Memory B cell (primary cell): ENCODE measurements at regions not wholly inside any gene's neighbourhood (a gene's known extent, or its start where the extent isn't known, plus 50 kb on each side); places are given as distances from the start of the nearest gene placed in this dataset.

Experiments used
- ATAC-seq: fragments of 150-1000 bp; cut with Tn5 transposase; 2 replicates; pipeline ENCODE4 v1.10.0; 2021; ENCODE audit warnings: low read depth, mild to moderate bottlenecking, moderate library complexity
- DNase-seq, 2 donors: peaks; one replicate each; pipeline ENCODE4 v3.0.0; 2022; ENCODE audit warnings: low spot score in 2 of 2
- H3K27ac Mint-ChIP-seq: one replicate; pipeline ENCODE4 v1.8.0; 2022; ENCODE audit warnings: mild to moderate bottlenecking, moderate library complexity, mixed read lengths
- H3K27me3 Mint-ChIP-seq: one replicate; pipeline ENCODE4 v1.8.0; 2022; ENCODE audit warnings: mixed read lengths
- H3K36me3 Mint-ChIP-seq: one replicate; pipeline ENCODE4 v1.8.0; 2022; ENCODE audit warnings: mild to moderate bottlenecking, mixed read lengths
- H3K4me1 Mint-ChIP-seq: one replicate; pipeline ENCODE4 v1.8.0; 2022; ENCODE audit warnings: mixed read lengths
- H3K4me3 Mint-ChIP-seq: one replicate; pipeline ENCODE4 v1.8.0; 2022; ENCODE audit warnings: mild to moderate bottlenecking, moderate library complexity, mixed read lengths
- H3K9me3 Mint-ChIP-seq: one replicate; pipeline ENCODE4 v1.8.0; 2022; ENCODE audit warnings: mixed read lengths

- no peaks in the 10 kb centered on the region for H3K36me3 Mint-ChIP-seq
- no peaks in the 10 kb centered on the region for H3K9me3 Mint-ChIP-seq
- H3K4me1 Mint-ChIP-seq, result no peaks in the 10 kb centered on the region
- no peak overlapping the region for H3K27ac Mint-ChIP-seq
- DNase-seq (no peak), ATAC-seq (no peak)
- H3K27me3 Mint-ChIP-seq, result peaks cover 14% of the 10 kb centered on the region
- no peak overlapping the region for H3K4me3 Mint-ChIP-seq
Measured at GRCh38 chr5:62719061-62719720, 140.6 kb downstream of the LRRC70 start.

- H3K36me3 Mint-ChIP-seq, result no peaks in the 10 kb centered on the region
- ATAC-seq (no peak), DNase-seq (no peak)
- H3K4me3 Mint-ChIP-seq, result no peak overlapping the region
- no peak overlapping the region for H3K27ac Mint-ChIP-seq
- H3K27me3 Mint-ChIP-seq, result peaks cover 14% of the 10 kb centered on the region
- H3K9me3 Mint-ChIP-seq, result no peaks in the 10 kb centered on the region
- no peaks in the 10 kb centered on the region for H3K4me1 Mint-ChIP-seq
Measured at GRCh38 chr5:62718324-62718723, 139.7 kb downstream of the LRRC70 start.

GRCh38 chr5:62717301-62717933, 138.8 kb downstream of the LRRC70 start:
- ATAC-seq, result no peak

GRCh38 chr5:62714296-62714695, 135.7 kb downstream of the LRRC70 start:
- no peak for ATAC-seq
- no peak overlapping the region for H3K4me3 Mint-ChIP-seq
- H3K36me3 Mint-ChIP-seq, result no peaks in the 10 kb centered on the region
- H3K27ac Mint-ChIP-seq, result no peak overlapping the region
- H3K27me3 Mint-ChIP-seq, result peaks cover 4% of the 10 kb centered on the region
- no peaks in the 10 kb centered on the region for H3K4me1 Mint-ChIP-seq
- no peaks in the 10 kb centered on the region for H3K9me3 Mint-ChIP-seq
- no peak for DNase-seq

More at GRCh38 chr5:62717301-62717933, 138.8 kb downstream of the LRRC70 start:
- no peaks in the 10 kb centered on the region for H3K4me1 Mint-ChIP-seq
- H3K9me3 Mint-ChIP-seq, result no peaks in the 10 kb centered on the region
- no peak overlapping the region for H3K4me3 Mint-ChIP-seq
- H3K27ac Mint-ChIP-seq, result no peak overlapping the region
- no peaks in the 10 kb centered on the region for H3K36me3 Mint-ChIP-seq
- peaks cover 11% of the 10 kb centered on the region for H3K27me3 Mint-ChIP-seq
- no peak for DNase-seq

- Mint-ChIP-seq H3K9me3 (no peaks in the 10 kb centered on the region), H3K27ac (no peak overlapping the region), H3K36me3 (no peaks in the 10 kb centered on the region), H3K4me3 (no peak overlapping the region), H3K4me1 (no peaks in the 10 kb centered on the region), H3K27me3 (no peaks in the 10 kb centered on the region)
- DNase-seq (no peak), ATAC-seq (no peak)
Measured at GRCh38 chr5:62708481-62709325, 130.1 kb downstream of the LRRC70 start.

- no peak overlapping the region for H3K27ac Mint-ChIP-seq
- DNase-seq (no peak), ATAC-seq (no peak)
- H3K36me3 Mint-ChIP-seq, result no peaks in the 10 kb centered on the region
- no peaks in the 10 kb centered on the region for H3K27me3 Mint-ChIP-seq
- no peaks in the 10 kb centered on the region for H3K9me3 Mint-ChIP-seq
- no peaks in the 10 kb centered on the region for H3K4me1 Mint-ChIP-seq
- no peak overlapping the region for H3K4me3 Mint-ChIP-seq
Measured at GRCh38 chr5:62707563-62707962, 128.9 kb downstream of the LRRC70 start.

- H3K4me1 Mint-ChIP-seq, result no peaks in the 10 kb centered on the region
- no peak overlapping the region for H3K27ac Mint-ChIP-seq
- H3K27me3 Mint-ChIP-seq, result no peaks in the 10 kb centered on the region
- DNase-seq (no peak), ATAC-seq (no peak)
- H3K9me3 Mint-ChIP-seq, result no peaks in the 10 kb centered on the region
- H3K4me3 Mint-ChIP-seq, result no peak overlapping the region
- no peaks in the 10 kb centered on the region for H3K36me3 Mint-ChIP-seq
Measured at GRCh38 chr5:62707131-62707530, 128.5 kb downstream of the LRRC70 start.

- no peak overlapping the region for H3K27ac Mint-ChIP-seq
- no peaks in the 10 kb centered on the region for H3K36me3 Mint-ChIP-seq
- DNase-seq (no peak), ATAC-seq (no peak)
- no peaks in the 10 kb centered on the region for H3K27me3 Mint-ChIP-seq
- H3K4me1 Mint-ChIP-seq, result no peaks in the 10 kb centered on the region
- no peak overlapping the region for H3K4me3 Mint-ChIP-seq
- no peaks in the 10 kb centered on the region for H3K9me3 Mint-ChIP-seq
Measured at GRCh38 chr5:62705022-62705421, 126.4 kb downstream of the LRRC70 start.

- Mint-ChIP-seq H3K4me3 (no peak overlapping the region), H3K36me3 (no peaks in the 10 kb centered on the region), H3K27me3 (no peaks in the 10 kb centered on the region), H3K4me1 (no peaks in the 10 kb centered on the region), H3K27ac (no peak overlapping the region), H3K9me3 (no peaks in the 10 kb centered on the region)
- DNase-seq, result no peak
- ATAC-seq, result no peak
Measured at GRCh38 chr5:62702126-62702525, 123.5 kb downstream of the LRRC70 start.

- DNase-seq, result no peak
- no peak for ATAC-seq
- no peaks in the 10 kb centered on the region for H3K36me3 Mint-ChIP-seq
- H3K4me1 Mint-ChIP-seq, result no peaks in the 10 kb centered on the region
- peaks cover 1% of the 10 kb centered on the region for H3K9me3 Mint-ChIP-seq
- no peak overlapping the region for H3K4me3 Mint-ChIP-seq
- H3K27ac Mint-ChIP-seq, result no peak overlapping the region
- H3K27me3 Mint-ChIP-seq, result peaks cover 3% of the 10 kb centered on the region
Measured at GRCh38 chr5:62701036-62701435, 122.4 kb downstream of the LRRC70 start.

GRCh38 chr5:62698756-62699155, 120.1 kb downstream of the LRRC70 start:
- Mint-ChIP-seq H3K36me3 (no peaks in the 10 kb centered on the region), H3K4me1 (no peaks in the 10 kb centered on the region), H3K4me3 (no peak overlapping the region), H3K9me3 (peaks cover 1% of the 10 kb centered on the region), H3K27me3 (peaks cover 8% of the 10 kb centered on the region), H3K27ac (no peak overlapping the region)
- no peak for DNase-seq
- ATAC-seq, result no peak

GRCh38 chr5:62695274-62695673, 116.7 kb downstream of the LRRC70 start:
- ATAC-seq, result no peak
- no peak for DNase-seq
- Mint-ChIP-seq H3K4me1 (no peaks in the 10 kb centered on the region), H3K27ac (no peak overlapping the region), H3K27me3 (peaks cover 9% of the 10 kb centered on the region), H3K4me3 (no peak overlapping the region), H3K9me3 (peaks cover 2% of the 10 kb centered on the region), H3K36me3 (no peaks in the 10 kb centered on the region)

- ATAC-seq (no peak), DNase-seq (no peak)
- H3K36me3 Mint-ChIP-seq, result no peaks in the 10 kb centered on the region
- peaks cover 9% of the 10 kb centered on the region for H3K27me3 Mint-ChIP-seq
- peaks cover 2% of the 10 kb centered on the region for H3K9me3 Mint-ChIP-seq
- no peak overlapping the region for H3K4me3 Mint-ChIP-seq
- no peaks in the 10 kb centered on the region for H3K4me1 Mint-ChIP-seq
- no peak overlapping the region for H3K27ac Mint-ChIP-seq
Measured at GRCh38 chr5:62692946-62693713, 114.5 kb downstream of the LRRC70 start.

- H3K27me3 Mint-ChIP-seq, result peaks cover 9% of the 10 kb centered on the region
- no peak overlapping the region for H3K27ac Mint-ChIP-seq
- no peak overlapping the region for H3K4me3 Mint-ChIP-seq
- peaks cover 2% of the 10 kb centered on the region for H3K9me3 Mint-ChIP-seq
- DNase-seq, result no peak
- H3K4me1 Mint-ChIP-seq, result no peaks in the 10 kb centered on the region
- no peak for ATAC-seq
- no peaks in the 10 kb centered on the region for H3K36me3 Mint-ChIP-seq
Measured at GRCh38 chr5:62691946-62692345, 113.3 kb downstream of the LRRC70 start.
